RCC 7860 (cell line): ENCODE measurements at regions not wholly inside any gene's neighbourhood (a gene's known extent, or its start where the extent isn't known, plus 50 kb on each side); places are given as distances from the start of the nearest gene placed in this dataset.
"Not testable (repeated sequence)": the region's sequence is repeated elsewhere in the genome, so short reads cannot be mapped to it uniquely, and the experiment has no call there.

Source experiments
- DNase-seq: peaks from one replicate; pipeline ENCODE4 v3.0.0-alpha.2; 2015; ENCODE audit warnings: low spot score
- FAIRE-seq: peaks from 2 replicates; lab custom pipeline; 2012; peaks lifted over from hg19 to GRCh38; lab: Jason Lieb, UNC

GRCh38 chr2:91809391-91809790, 3061.8 kb upstream of the TEKT4 start:
- not testable (repeated sequence) for DNase-seq, FAIRE-seq

- DNase-seq = no peak
- FAIRE-seq = no peak
These were observed 3031.0 kb upstream of the TEKT4 start for GRCh38 chr2:91839904-91840868.

GRCh38 chr2:91842264-91842663, 3029.0 kb upstream of the TEKT4 start:
- not testable (repeated sequence) for DNase-seq, FAIRE-seq

- FAIRE-seq, DNase-seq: not testable (repeated sequence)
These were observed 3028.3 kb upstream of the TEKT4 start for GRCh38 chr2:91842913-91843312.

GRCh38 chr2:91843723-91844450, 3027.3 kb upstream of the TEKT4 start:
- not testable (repeated sequence) for DNase-seq, FAIRE-seq

GRCh38 chr2:91844451-91844825, 3026.8 kb upstream of the TEKT4 start:
- not testable (repeated sequence) for DNase-seq, FAIRE-seq

- not testable (repeated sequence) for DNase-seq, FAIRE-seq
These were observed 3024.8 kb upstream of the TEKT4 start for GRCh38 chr2:91846388-91846787.

- DNase-seq, FAIRE-seq: not testable (repeated sequence)
These were observed 3019.4 kb upstream of the TEKT4 start for GRCh38 chr2:91851689-91852420.

- not testable (repeated sequence) for FAIRE-seq, DNase-seq
These were observed 3014.3 kb upstream of the TEKT4 start for GRCh38 chr2:91856971-91857370.

GRCh38 chr2:91857711-91858110, 3013.5 kb upstream of the TEKT4 start:
- FAIRE-seq, DNase-seq: not testable (repeated sequence)

GRCh38 chr2:91871716-91872115, 2999.5 kb upstream of the TEKT4 start:
- not testable (repeated sequence) for FAIRE-seq

GRCh38 chr2:91873416-91873815, 2997.8 kb upstream of the TEKT4 start:
- FAIRE-seq, DNase-seq: not testable (repeated sequence)

More at GRCh38 chr2:91871716-91872115, 2999.5 kb upstream of the TEKT4 start:
- DNase-seq = not testable (repeated sequence)

- FAIRE-seq, DNase-seq: not testable (repeated sequence)
These were observed 2993.5 kb upstream of the TEKT4 start for GRCh38 chr2:91877658-91878210.

- DNase-seq, FAIRE-seq: not testable (repeated sequence)
These were observed 2976.1 kb upstream of the TEKT4 start for GRCh38 chr2:91895091-91895490.

- not testable (repeated sequence) for DNase-seq, FAIRE-seq
These were observed 2953.6 kb upstream of the TEKT4 start for GRCh38 chr2:91917602-91918001.
